Prostate gland (tissue), 2 donors: ENCODE measurements at regions not wholly inside any gene's neighbourhood (a gene's known extent, or its start where the extent isn't known, plus 50 kb on each side); places are given as distances from the start of the nearest gene placed in this dataset.

Source experiments
- DNase-seq: peaks from one replicate; pipeline ENCODE4 v3.0.0-alpha.2; 2019; ENCODE audit warnings: low spot score
- H3K27ac ChIP-seq, 2 donors: fragments of 200-600 bp; sonication (generic); 2 replicates each; pipeline ENCODE4 v1.5.1; 2017 to 2019
- H3K27me3 ChIP-seq: fragments of 200-600 bp; sonication (generic); replicated peaks from 2 replicates; pipeline ENCODE4 v1.5.1; 2019; ENCODE audit not compliant: insufficient read depth
- H3K36me3 ChIP-seq, 2 donors: fragments of 200-600 bp; sonication (generic); 1 replicate in 1 of 2; 2 replicates in 1 of 2; pipeline versions ENCODE4 v1.5.1 to v1.8.1; 2017 to 2019
- H3K4me1 ChIP-seq: fragments of 200-600 bp; sonication (generic); replicated peaks from 2 replicates; pipeline ENCODE4 v1.5.1; 2019
- H3K4me3 ChIP-seq, 2 donors: fragments of 200-600 bp; sonication (generic); 2 replicates each; pipeline ENCODE4 v1.5.1; 2017 to 2019
- H3K9me3 ChIP-seq: fragments of 200-600 bp; sonication (generic); 2 replicates; pipeline ENCODE4 v1.5.1; 2017
- POLR2A ChIP-seq: fragments of 450-650 bp; IDR thresholded peaks from one replicate; pipeline ENCODE4 v1.6.1; 2016; ENCODE audit warnings: antibody characterized with exemption, mild to moderate bottlenecking
- POLR2AphosphoS5 ChIP-seq: sonication (generic); formaldehyde crosslinking; IDR thresholded peaks from one replicate; pipeline ENCODE4 v1.6.1; 2017; ENCODE audit warnings: antibody characterized with exemption
- WGBS: methylation state at CpG from one replicate; pipeline ENCODE4 v1.1.5; 2018; 5-methylcytosine and 5-hydroxymethylcytosine counted together
- intact Hi-C: fragments of 100-400 bp; cut with DNase I; formaldehyde crosslinking; loops from one replicate; pipeline ENCODE4 v1.14.2; 2022
- TF ChIP-seq, protein P1 (sequence below), 4 experiments: fragments of 200-600 bp in 2 of 4; fragments of 450-650 bp in 2 of 4; sonication (generic) in 2 of 4; IDR thresholded peaks; 1 replicate in 3 of 4; 2 replicates in 1 of 4; pipeline ENCODE4 v1.5.1; 2016 to 2019; ENCODE audit warnings: antibody characterized with exemption in 4 of 4, mild to moderate bottlenecking in 2 of 4, moderate library complexity in 2 of 4

DNA sequence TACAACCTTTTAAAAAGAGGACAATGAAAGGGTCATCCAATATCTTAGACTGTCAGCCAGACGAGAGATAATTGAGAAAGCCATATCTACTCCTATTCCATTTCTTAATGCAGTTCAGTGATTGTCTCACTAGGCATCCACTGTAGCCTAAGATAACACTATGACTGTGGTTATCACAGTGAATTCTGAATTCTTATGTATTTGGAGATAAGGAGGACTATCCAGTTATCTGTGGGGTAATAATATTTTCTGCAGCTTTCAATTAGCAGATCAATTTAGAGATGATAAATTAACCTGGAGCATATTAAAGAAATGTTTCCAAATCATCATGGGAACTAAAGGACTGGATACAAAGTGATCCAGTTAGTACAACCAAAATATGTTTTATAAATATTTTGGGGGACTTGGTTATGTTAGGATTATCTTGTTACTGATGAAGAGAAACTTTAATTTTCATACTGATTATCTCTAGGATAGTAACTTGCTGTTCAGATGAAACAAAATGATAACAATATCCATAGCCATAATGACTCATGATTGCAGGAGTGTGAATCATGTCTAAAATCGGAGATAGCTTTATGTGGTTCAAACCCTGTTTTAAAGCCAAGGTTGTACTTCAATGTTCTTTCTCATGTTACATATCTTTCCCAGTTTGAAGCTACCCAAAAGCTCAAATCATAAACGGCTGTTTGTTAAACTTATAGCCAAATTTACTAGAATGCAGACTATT is 1152.0 kb downstream of the HACE1 start:
- no peak for DNase-seq
- TF ChIP-seq POLR2A (no peak), POLR2AphosphoS5 (no peak)
- TF ChIP-seq, protein P1, sequence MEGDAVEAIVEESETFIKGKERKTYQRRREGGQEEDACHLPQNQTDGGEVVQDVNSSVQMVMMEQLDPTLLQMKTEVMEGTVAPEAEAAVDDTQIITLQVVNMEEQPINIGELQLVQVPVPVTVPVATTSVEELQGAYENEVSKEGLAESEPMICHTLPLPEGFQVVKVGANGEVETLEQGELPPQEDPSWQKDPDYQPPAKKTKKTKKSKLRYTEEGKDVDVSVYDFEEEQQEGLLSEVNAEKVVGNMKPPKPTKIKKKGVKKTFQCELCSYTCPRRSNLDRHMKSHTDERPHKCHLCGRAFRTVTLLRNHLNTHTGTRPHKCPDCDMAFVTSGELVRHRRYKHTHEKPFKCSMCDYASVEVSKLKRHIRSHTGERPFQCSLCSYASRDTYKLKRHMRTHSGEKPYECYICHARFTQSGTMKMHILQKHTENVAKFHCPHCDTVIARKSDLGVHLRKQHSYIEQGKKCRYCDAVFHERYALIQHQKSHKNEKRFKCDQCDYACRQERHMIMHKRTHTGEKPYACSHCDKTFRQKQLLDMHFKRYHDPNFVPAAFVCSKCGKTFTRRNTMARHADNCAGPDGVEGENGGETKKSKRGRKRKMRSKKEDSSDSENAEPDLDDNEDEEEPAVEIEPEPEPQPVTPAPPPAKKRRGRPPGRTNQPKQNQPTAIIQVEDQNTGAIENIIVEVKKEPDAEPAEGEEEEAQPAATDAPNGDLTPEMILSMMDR (IDR thresholded peaks at IDR 0.05): no peak
- Histone ChIP-seq H3K27ac (no peak overlapping the region), H3K9me3 (no peaks in the 10 kb centered on the region), H3K27me3 (no peaks in the 10 kb centered on the region), H3K4me3 (no peak overlapping the region), H3K4me1 (no peaks in the 10 kb centered on the region), H3K36me3 (no peaks in the 10 kb centered on the region)
- WGBS: 64% methylated on average over 3 of the region's 3 CpGs
- intact Hi-C loops: no loop called here

DNA sequence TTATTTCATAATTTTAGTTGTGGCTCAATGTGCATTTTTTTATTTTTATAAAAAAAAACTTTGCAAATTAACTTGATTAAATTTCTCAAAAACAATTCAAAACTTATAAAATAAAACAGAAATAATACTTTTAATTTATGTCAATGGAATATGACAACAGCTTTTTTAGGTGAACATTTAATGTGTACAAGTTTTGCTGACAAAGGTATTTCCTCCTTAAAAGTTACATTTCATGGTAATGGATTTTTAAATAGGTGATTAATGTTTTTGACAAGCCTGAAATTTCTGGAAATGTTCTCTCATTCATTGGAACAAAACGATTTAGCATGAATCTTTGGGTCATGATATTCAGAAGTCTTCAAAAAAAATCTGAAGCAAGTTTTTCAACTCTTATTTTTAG is 1160.0 kb downstream of the HACE1 start:
- DNase-seq: no peak
- H3K4me3 ChIP-seq: no peak overlapping the region
- WGBS: 37% methylated on average over 1 of the region's 1 CpG
- H3K9me3 ChIP-seq: no peaks in the 10 kb centered on the region
- H3K4me1 ChIP-seq: no peaks in the 10 kb centered on the region
- no peaks in the 10 kb centered on the region for H3K36me3 ChIP-seq
- intact Hi-C loops: no loop called here
- TF ChIP-seq POLR2A (no peak), POLR2AphosphoS5 (no peak)
- TF ChIP-seq, protein P1 (IDR thresholded peaks at IDR 0.05): no peak
- no peak overlapping the region for H3K27ac ChIP-seq
- H3K27me3 ChIP-seq: no peaks in the 10 kb centered on the region

DNA sequence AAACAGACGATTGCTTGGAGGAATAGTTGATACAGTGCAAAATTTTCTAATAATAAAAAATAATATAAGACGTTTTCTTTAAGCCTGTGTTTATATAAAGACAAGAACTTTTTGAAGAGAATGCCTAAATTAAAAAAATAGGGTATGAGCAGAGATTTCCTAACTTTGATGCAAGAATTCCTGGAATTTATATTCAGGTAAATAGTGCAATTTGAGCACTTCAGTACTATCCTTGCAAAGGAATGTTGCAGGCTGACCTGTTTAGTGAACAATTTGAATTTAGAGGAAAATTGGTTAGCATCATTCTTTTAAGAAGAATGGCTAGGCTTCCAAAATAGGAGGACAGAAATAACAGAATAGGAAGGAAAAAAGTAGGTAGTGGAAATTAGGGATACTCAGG is 1172.3 kb downstream of the HACE1 start:
- Histone ChIP-seq H3K27ac (no peak overlapping the region), H3K36me3 (no peaks in the 10 kb centered on the region), H3K9me3 (no peaks in the 10 kb centered on the region), H3K4me1 (no peaks in the 10 kb centered on the region), H3K27me3 (no peaks in the 10 kb centered on the region), H3K4me3 (no peak overlapping the region)
- DNase-seq: no peak
- intact Hi-C loops: no loop called here
- 40% methylated on average over 2 of the region's 2 CpGs for WGBS
- TF ChIP-seq POLR2AphosphoS5: no peak
- TF ChIP-seq POLR2A: no peak
- TF ChIP-seq, protein P1 (IDR thresholded peaks at IDR 0.05): no peak

DNA sequence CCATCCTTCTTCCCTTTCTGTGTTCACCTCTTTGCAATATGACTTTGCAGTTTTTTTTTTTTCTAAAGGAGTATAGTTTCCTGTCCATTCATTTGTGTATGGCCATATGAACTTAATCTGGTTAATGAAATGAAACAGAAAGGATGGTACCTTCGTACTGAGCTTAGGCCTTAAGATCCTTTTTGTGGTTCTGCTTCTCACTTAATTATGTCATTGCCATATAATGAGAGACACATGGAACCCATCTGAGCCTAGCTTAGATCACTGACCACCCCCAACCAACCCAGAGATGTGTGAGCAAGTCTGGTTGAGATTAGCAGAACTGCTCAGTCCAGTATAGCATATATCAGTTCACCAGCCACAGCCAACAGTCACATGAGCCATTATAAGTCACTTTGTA is 1179.6 kb downstream of the HACE1 start:
- TF ChIP-seq, protein P1 (IDR thresholded peaks at IDR 0.05): no peak
- TF ChIP-seq POLR2AphosphoS5: no peak
- TF ChIP-seq POLR2A: no peak
- WGBS: 78% methylated on average over 1 of the region's 1 CpG
- H3K27ac ChIP-seq: no peak overlapping the region
- H3K27me3 ChIP-seq: no peaks in the 10 kb centered on the region
- H3K4me3 ChIP-seq: no peak overlapping the region
- no peak for DNase-seq
- H3K9me3 ChIP-seq: no peaks in the 10 kb centered on the region
- intact Hi-C loops: no loop called here
- H3K4me1 ChIP-seq: no peaks in the 10 kb centered on the region
- H3K36me3 ChIP-seq: no peaks in the 10 kb centered on the region

DNA sequence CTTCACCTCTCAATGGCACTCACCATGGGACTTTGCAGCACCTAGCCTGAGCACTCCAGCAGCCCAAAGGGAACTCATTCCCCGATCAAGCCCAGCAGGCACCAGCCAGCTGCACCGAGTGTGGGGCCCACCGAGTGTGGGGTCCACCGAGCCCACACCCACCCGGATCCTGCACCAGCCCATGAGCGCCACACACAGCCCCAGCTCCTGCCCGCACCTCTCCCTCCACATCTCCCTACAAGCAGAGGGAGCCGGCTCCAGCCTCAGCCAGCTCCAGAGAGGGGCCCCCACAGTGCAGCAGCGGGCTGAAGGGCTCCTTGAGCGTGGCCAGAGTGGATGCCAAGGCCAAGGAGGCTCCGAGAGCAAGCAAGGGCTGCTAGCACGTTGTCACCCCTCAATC is 1182.4 kb downstream of the HACE1 start:
- H3K27ac ChIP-seq: no peak overlapping the region
- no peaks in the 10 kb centered on the region for H3K27me3 ChIP-seq
- no peak for TF ChIP-seq POLR2AphosphoS5
- TF ChIP-seq, protein P1 (IDR thresholded peaks at IDR 0.05): no peak
- TF ChIP-seq POLR2A: no peak
- WGBS: 94% methylated on average over 12 of the region's 12 CpGs
- H3K4me3 ChIP-seq: no peak overlapping the region
- no peaks in the 10 kb centered on the region for H3K36me3 ChIP-seq
- DNase-seq: no peak
- no peaks in the 10 kb centered on the region for H3K4me1 ChIP-seq
- intact Hi-C loops: no loop called here
- no peaks in the 10 kb centered on the region for H3K9me3 ChIP-seq
